ENCODE measurements at regions not wholly inside any gene's neighbourhood (a gene's known extent, or its start where the extent isn't known, plus 50 kb on each side); places are given as distances from the start of the nearest gene placed in this dataset.
A peak's percentile ranks its signal among the peaks of the same experiment; 100 is the strongest.

DNA sequence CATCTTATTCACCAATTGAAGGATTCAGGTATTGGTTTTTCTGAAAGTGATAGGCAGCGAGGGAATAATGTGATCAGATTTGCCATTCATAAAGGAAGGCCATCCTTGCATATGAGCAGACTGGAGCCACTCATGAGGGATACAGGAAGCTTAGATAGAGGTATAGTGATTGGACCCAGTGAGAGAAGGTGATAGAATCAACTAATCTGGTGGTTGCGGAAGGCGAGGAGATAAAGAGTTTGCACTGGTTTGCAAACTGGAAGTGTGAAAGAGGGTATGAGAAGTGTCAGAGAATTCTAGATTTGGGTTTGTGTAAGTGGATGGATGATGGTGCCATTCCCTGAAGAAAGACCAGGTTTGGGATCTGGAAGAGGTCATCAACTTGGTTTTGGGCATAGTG is 57.3 kb upstream of the RASGEF1B start:
- H3K36me3 ChIP-seq = no peaks in the 10 kb centered on the region
- H3K9me3 ChIP-seq = peaks cover 0 to 16% (median 0%) of the 10 kb centered on the region in 11 donors
- WGBS, 2 donors = 77 to 96% methylated on average over 3 of the region's 3 CpGs
- no peak overlapping the region for H3K4me3 ChIP-seq
- intact Hi-C loops (cut with DNase I) = no loop called here
- no peak for TF ChIP-seq CTCF (IDR thresholded peaks at IDR 0.05)
- ATAC-seq (no peak), DNase-seq (no peak)
- H3K4me1 ChIP-seq = peaks cover 0 to 6% (median 0%) of the 10 kb centered on the region in 9 donors
- H3K27me3 ChIP-seq = no peaks in the 10 kb centered on the region
- H3K27ac ChIP-seq = no peak overlapping the region

- WGBS, 2 donors = 90 to 100% methylated on average over 2 of the region's 2 CpGs
- TF ChIP-seq CTCF (IDR thresholded peaks at IDR 0.05) = no peak
- ATAC-seq (peak in 1 of 8 donors; percentile 16), DNase-seq (no peak)
- H3K27me3 ChIP-seq = no peaks in the 10 kb centered on the region
- H3K36me3 ChIP-seq = no peaks in the 10 kb centered on the region
- no peak overlapping the region for H3K27ac ChIP-seq
- intact Hi-C loops (cut with DNase I) = no loop called here
- peaks cover 0 to 16% (median 0%) of the 10 kb centered on the region in 11 donors for H3K9me3 ChIP-seq
- peaks cover 0 to 6% (median 0%) of the 10 kb centered on the region in 9 donors for H3K4me1 ChIP-seq
- no peak overlapping the region for H3K4me3 ChIP-seq
Observed at GRCh38 chr4:81528200-81528599, 56.5 kb upstream of the RASGEF1B start.

DNA sequence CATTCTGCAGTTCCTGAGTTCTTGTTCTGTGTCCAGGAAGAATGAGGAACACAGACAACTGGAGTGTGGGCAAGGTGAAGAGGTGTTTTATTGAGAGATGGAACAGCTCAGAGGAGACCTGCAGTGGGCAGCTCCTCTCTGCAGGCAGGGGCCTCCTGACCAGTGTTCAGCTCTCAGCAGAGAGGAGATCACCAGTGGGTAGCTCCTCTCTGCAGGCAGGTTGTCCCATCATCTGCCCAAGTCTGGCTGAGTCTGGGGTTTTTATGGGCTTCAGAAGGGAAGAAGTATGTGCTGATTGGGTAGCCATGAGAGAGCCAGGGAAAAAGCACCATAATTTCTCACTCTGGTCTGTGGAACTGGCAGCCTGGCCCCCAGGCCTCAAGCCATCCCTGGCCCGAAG is 56.0 kb upstream of the RASGEF1B start:
- H3K4me1 ChIP-seq = peaks cover 0 to 6% (median 0%) of the 10 kb centered on the region in 9 donors
- no peak for TF ChIP-seq CTCF (IDR thresholded peaks at IDR 0.05)
- 89 to 94% methylated on average over 1 of the region's 1 CpG for WGBS, 2 donors
- H3K36me3 ChIP-seq = no peaks in the 10 kb centered on the region
- H3K27ac ChIP-seq = no peak overlapping the region
- H3K4me3 ChIP-seq = no peak overlapping the region
- ATAC-seq = no peak
- peaks cover 0 to 16% (median 0%) of the 10 kb centered on the region in 11 donors for H3K9me3 ChIP-seq
- intact Hi-C loops (cut with DNase I) = no loop called here
- no peak for DNase-seq
- H3K27me3 ChIP-seq = no peaks in the 10 kb centered on the region

DNA sequence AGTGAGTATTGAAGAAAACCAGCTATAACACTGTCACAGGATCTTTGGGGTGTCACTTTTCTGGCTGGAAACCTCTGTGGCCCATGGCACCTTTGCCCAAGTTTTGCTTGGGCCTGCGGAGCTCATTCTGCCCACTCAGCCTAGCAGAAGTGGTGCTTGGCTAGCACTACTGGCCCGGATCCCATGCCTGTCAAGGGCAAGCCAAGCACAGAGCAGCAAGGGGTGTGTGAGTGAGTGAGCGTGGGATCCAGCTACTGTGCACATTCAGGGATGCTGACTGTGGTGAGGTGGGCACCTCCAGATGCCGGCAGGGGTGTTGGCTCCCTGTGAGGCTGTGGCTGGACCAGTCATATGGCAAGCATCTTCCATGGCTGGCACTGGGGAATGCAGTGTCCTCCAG is 55.4 kb upstream of the RASGEF1B start:
- intact Hi-C loops (cut with DNase I) = no loop called here
- H3K27me3 ChIP-seq = no peaks in the 10 kb centered on the region
- WGBS, 2 donors = 61 to 72% methylated on average over 4 of the region's 4 CpGs
- H3K27ac ChIP-seq = no peak overlapping the region
- DNase-seq (peak; percentile 61 to 64), ATAC-seq (peak; percentile 61 to 96 (median 86))
- no peak for TF ChIP-seq CTCF (IDR thresholded peaks at IDR 0.05)
- H3K4me3 ChIP-seq = no peak overlapping the region
- no peaks in the 10 kb centered on the region for H3K36me3 ChIP-seq
- peaks cover 0 to 6% (median 0%) of the 10 kb centered on the region in 9 donors for H3K4me1 ChIP-seq
- peaks cover 0 to 16% (median 0%) of the 10 kb centered on the region in 11 donors for H3K9me3 ChIP-seq

Measured in heart right ventricle (tissue), 16 donors.